ENCODE measurements at regions not wholly inside any gene's neighbourhood (a gene's known extent, or its start where the extent isn't known, plus 50 kb on each side); places are given as distances from the start of the nearest gene placed in this dataset.

DNA sequence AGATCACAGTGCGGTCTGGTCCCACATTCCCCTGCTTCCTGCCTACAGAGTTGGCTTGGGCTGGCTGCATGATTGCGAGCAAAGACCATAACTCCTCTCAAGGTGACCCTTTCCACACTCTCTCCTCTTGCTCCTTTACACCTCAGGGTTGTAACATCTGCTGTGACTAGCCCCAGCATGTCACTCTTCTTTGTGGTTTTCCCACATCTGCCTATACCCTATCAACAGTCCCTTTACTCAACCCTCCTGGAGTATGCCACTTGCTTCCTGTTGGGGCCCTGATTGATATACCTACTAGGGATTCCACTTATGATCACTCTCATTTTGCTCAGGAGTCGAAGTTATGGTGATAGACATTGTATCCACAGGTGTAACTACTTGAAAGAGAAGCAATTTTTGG is 58.9 kb upstream of the SGK1 start:
- no peak for DNase-seq

DNA sequence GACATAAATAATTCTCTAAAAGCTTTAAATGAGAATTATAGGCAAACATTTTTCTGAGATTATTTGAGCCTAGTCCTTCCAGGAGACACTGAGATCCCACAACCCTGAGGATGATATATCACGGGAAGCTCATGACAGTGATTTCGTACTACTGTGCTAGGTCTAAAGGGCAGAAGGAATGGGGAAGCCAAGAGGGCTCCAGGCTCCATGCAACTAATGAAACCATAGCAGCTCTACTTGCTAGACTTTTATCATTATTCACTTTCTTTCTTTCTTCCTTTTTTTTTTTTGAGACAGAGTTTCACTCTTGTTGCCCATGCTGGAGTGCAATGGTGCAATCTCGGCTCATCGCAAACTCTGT is 57.3 kb upstream of the SGK1 start:
- no peak for DNase-seq

DNA sequence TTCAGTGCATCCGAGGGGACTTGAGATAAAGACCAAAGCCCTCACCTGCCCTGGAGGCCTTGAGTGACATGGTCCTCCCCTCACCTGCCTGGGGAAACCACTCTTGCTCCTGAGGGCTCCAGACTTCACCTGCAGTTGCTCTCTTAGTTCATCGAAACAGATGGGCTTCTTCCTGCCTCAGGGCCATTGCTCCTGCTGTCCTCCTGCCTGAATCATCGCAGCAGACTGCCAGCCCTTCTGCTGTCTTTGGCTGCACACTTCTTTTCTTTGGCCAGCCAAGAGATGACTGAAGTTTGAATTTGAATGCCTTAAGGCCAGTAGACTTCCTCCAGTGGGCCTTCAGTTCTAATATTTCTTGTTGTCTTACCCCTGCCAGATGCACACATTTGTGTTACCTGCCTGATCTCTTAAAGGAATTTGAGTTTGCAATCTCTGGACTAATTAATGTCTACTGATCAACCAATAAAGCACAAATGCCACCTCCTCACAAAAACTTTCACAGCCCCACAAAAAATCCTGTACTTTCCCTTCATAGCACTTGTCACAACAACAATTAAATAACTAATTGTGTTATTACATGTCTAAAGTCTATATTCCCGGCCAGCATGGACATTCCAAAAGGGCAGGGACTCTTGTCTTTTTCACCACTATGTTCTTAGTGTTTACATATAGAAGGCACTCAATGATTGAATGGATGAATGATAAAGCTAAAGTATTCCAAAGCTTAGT is 56.7 kb upstream of the SGK1 start:
- DNase-seq: no peak

GRCh38 chr6:134373993-134374392 is 56.1 kb upstream of the SGK1 start:
- DNase-seq: no peak

- no peak for DNase-seq
These were observed 55.5 kb upstream of the SGK1 start for GRCh38 chr6:134373282-134373922.

DNA sequence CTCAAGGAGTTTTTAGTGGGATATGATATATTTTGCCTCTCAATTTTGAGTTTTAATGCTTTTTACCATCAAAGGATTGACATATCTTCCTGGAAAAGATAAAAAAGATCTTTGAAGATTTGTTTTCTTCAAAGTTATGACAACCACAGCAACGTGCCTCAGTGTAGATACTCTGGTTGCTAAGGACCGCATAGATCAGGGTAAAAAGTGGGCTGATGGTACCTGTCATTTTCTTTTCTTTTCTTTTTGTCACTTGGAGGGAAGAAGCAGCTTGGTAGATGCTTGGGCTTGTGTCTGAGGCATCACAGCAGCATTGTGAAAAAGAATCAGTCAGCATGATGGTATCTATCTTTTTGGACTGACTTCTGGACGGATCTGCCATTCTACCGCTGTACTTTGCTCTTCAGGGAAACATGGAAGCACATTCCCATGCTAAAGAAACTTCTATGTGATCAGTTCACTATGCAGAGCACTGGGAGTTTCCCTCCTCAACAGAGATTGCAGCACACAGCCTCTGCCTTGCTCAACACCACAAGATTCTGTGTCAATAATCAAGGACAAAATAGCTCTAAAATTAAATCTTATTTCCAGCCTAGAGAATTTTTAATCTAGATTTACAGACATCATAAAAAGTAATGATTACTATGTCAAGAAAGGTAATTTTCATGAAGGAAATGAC is 54.8 kb upstream of the SGK1 start:
- no peak for DNase-seq

- no peak for DNase-seq
These were observed 50.8 kb upstream of the SGK1 start for GRCh38 chr6:134368670-134369069.

Measured in NCI-H2029 treated with DMSO at 0.1 percent for 48 hours (cell line).